HepG2 (cell line): ENCODE measurements at regions not wholly inside any gene's neighbourhood (a gene's known extent, or its start where the extent isn't known, plus 50 kb on each side); places are given as distances from the start of the nearest gene placed in this dataset.

Experiments used
- ATAC-seq: fragments of 200-7000 bp; cut with Tn5 transposase; 3 replicates; pipeline ENCODE4 v1.9.1; 2020; ENCODE audit warnings: mild to moderate bottlenecking, moderate library complexity
- BruUV-seq: library from RNA; stranded (reverse); fragments of 400-500 nt; replicated peaks from 2 replicates; lab custom pipeline; 2021; lab: Mats Ljungman, UMichigan
- CTCF ChIA-PET: fragments of 300-600 bp; formaldehyde crosslinking; extraction: SDS; loops from one replicate; lab custom pipeline; 2021; ENCODE audit warnings: low total read pairs, inconsistent platforms, low intra/inter-chr PET ratio; lab: Yijun Ruan, JAX
- POLR2A ChIA-PET: fragments of 350-600 bp; sonication (Branson Sonifier 250); formaldehyde crosslinking; loops from one replicate; lab custom pipeline; 2020; ENCODE audit warnings: antibody characterized with exemption, inconsistent platforms; lab: Yijun Ruan, JAX
- DNase-seq: peaks from one replicate; pipeline ENCODE4 v3.0.0-alpha.2; 2015; ENCODE audit warnings: low spot score
- FAIRE-seq: peaks from 3 replicates; lab custom pipeline; 2011; peaks lifted over from hg19 to GRCh38; lab: Jason Lieb, UNC
- H2AFZ ChIP-seq: one replicate; pipeline ENCODE4 v1.6.1; 2011; ENCODE audit warnings: low read length, inconsistent platforms
- H3K27ac ChIP-seq: fragments of 300-600 bp; 3 replicates; pipeline ENCODE4 v1.8.0; 2011; ENCODE audit warnings: mixed run types, mild to moderate bottlenecking, mixed read lengths, low read length, inconsistent platforms; ENCODE audit not compliant: insufficient read depth; ENCODE audit errors: extremely low read length
- H3K27me3 ChIP-seq, 2 experiments: fragments of 200-600 bp in 1 of 2; 2 replicates in 1 of 2; 3 replicates in 1 of 2; pipeline versions ENCODE4 v1.6.0 to v1.8.0; 2011; ENCODE audit warnings: low read length in 2 of 2, mild to moderate bottlenecking in 2 of 2, moderate library complexity in 2 of 2, inconsistent platforms in 1 of 2; ENCODE audit not compliant: insufficient read depth in 2 of 2, control insufficient read depth in 1 of 2
- H3K36me3 ChIP-seq, 2 experiments: fragments of 200-600 bp in 1 of 2; replicated peaks in 1 of 2; 2 replicates in 1 of 2; 3 replicates in 1 of 2; pipeline versions ENCODE4 v1.5.1 to v1.8.0; 2011; ENCODE audit warnings: low read length in 2 of 2, inconsistent platforms in 1 of 2; ENCODE audit not compliant: insufficient read depth in 2 of 2, control insufficient read depth in 1 of 2
- H3K4me1 ChIP-seq: 2 replicates; pipeline ENCODE4 v1.5.1; 2012; ENCODE audit warnings: low read length, inconsistent platforms; ENCODE audit not compliant: insufficient read depth
- H3K4me2 ChIP-seq: 2 replicates; pipeline ENCODE4 v1.6.0; 2011; ENCODE audit warnings: low read depth, low read length, inconsistent platforms
- H3K4me3 ChIP-seq, 3 experiments: fragments of 200-600 bp in 1 of 3; sonication (generic), shearing (Covaris generic) in 1 of 3; replicated peaks in 1 of 3; 2 replicates each; pipeline ENCODE4 v1.5.1; 2011 to 2016; ENCODE audit warnings: low read length in 3 of 3, inconsistent platforms in 2 of 3, low read depth in 2 of 3, mild to moderate bottlenecking in 2 of 3, control low read depth in 1 of 3, mixed read lengths in 1 of 3; ENCODE audit not compliant: insufficient read depth in 1 of 3
- H3K79me2 ChIP-seq: one replicate; pipeline ENCODE4 v1.6.1; 2011; ENCODE audit warnings: low read length, inconsistent platforms; ENCODE audit not compliant: insufficient read depth
- H3K9ac ChIP-seq: 2 replicates; pipeline ENCODE4 v1.6.0; 2011; ENCODE audit warnings: mild to moderate bottlenecking, low read depth, low read length, inconsistent platforms; ENCODE audit not compliant: insufficient read depth
- H3K9me3 ChIP-seq: 2 replicates; pipeline ENCODE4 v1.5.1; 2012; ENCODE audit warnings: mild to moderate bottlenecking, low read length
- H4K20me1 ChIP-seq: 2 replicates; pipeline ENCODE4 v1.6.0; 2011; ENCODE audit warnings: inconsistent platforms, mild to moderate bottlenecking, low read length, moderate library complexity; ENCODE audit not compliant: insufficient read depth
- LCORL ChIP-seq, 2 experiments: fragments of 450-650 bp in 1 of 2; sonication (generic) in 1 of 2; formaldehyde crosslinking in 1 of 2; IDR thresholded peaks; 2 replicates each; pipeline versions ENCODE4 v1.5.0 to v1.6.1; 2017 to 2020; ENCODE audit warnings: antibody characterized with exemption in 1 of 2, missing genetic modification reagents in 1 of 2
- MIXL1 ChIP-seq: IDR thresholded peaks from 2 replicates; pipeline ENCODE4 v1.6.1; 2016
- NFYB ChIP-seq: sonication (generic); formaldehyde crosslinking; IDR thresholded peaks from 2 replicates; pipeline ENCODE4 v1.4.0; 2020; ENCODE audit warnings: missing genetic modification reagents
- PCBP2 ChIP-seq: fragments of 200-400 bp; formaldehyde crosslinking; optimal IDR thresholded peaks from 2 replicates; pipeline ENCODE3; 2018; ENCODE audit warnings: low read length, low read depth; ENCODE audit not compliant: poor library complexity, severe bottlenecking
- RBFOX2 ChIP-seq: fragments of 200-400 bp; formaldehyde crosslinking; IDR thresholded peaks from 2 replicates; pipeline ENCODE4 v1.6.1; 2017; ENCODE audit warnings: low read depth, mild to moderate bottlenecking, low read length
- SNAPC2 ChIP-seq: sonication (generic); formaldehyde crosslinking; IDR thresholded peaks from 2 replicates; pipeline ENCODE4 v1.8.1; 2022; ENCODE audit warnings: mild to moderate bottlenecking, missing genetic modification reagents
- ZKSCAN1 ChIP-seq: fragments of 150-350 bp; IDR thresholded peaks from 2 replicates; pipeline ENCODE4 v1.6.1; 2014; ENCODE audit warnings: low read length
- ZKSCAN5 ChIP-seq: sonication (generic); formaldehyde crosslinking; IDR thresholded peaks from 2 replicates; pipeline ENCODE4 v1.5.1; 2020; ENCODE audit warnings: mild to moderate bottlenecking, missing genetic modification reagents
- ZNF274 ChIP-seq: sonication (generic); formaldehyde crosslinking; IDR thresholded peaks from 2 replicates; pipeline ENCODE4 v1.5.1; 2020; ENCODE audit warnings: mild to moderate bottlenecking, missing genetic modification reagents
- ZNF547 ChIP-seq: sonication (generic); formaldehyde crosslinking; IDR thresholded peaks from 2 replicates; pipeline ENCODE4 v1.5.1; 2020; ENCODE audit warnings: mild to moderate bottlenecking, missing genetic modification reagents
- ZNF674 ChIP-seq: sonication (generic); formaldehyde crosslinking; IDR thresholded peaks from 2 replicates; pipeline ENCODE4 v1.5.0; 2020; ENCODE audit warnings: low read depth, mild to moderate bottlenecking, missing genetic modification reagents
- ZNF7 ChIP-seq: IDR thresholded peaks from 2 replicates; pipeline ENCODE4 v1.6.1; 2016; ENCODE audit warnings: missing biosample characterization, missing genetic modification reagents
- ZNF768 ChIP-seq: sonication (generic); formaldehyde crosslinking; IDR thresholded peaks from 2 replicates; pipeline ENCODE4 v1.4.0; 2020; ENCODE audit warnings: missing genetic modification reagents
- ZNF777 ChIP-seq: sonication (generic); formaldehyde crosslinking; IDR thresholded peaks from 2 replicates; pipeline ENCODE4 v1.4.0; 2020; ENCODE audit warnings: missing genetic modification reagents
- ZNF839 ChIP-seq: sonication (generic); formaldehyde crosslinking; IDR thresholded peaks from 2 replicates; pipeline ENCODE4 v1.4.0; 2020; ENCODE audit warnings: missing genetic modification reagents, mild to moderate bottlenecking, borderline replicate concordance
- WGBS: methylation state at CpG from one replicate; pipeline ENCODE4 v1.1.6; 2017; ENCODE audit warnings: low lambda C conversion rate; 5-methylcytosine and 5-hydroxymethylcytosine counted together
- in situ Hi-C: cut with HindIII; loops from 2 replicates; pipeline ENCODE4 v1.10.0; 2017; ENCODE audit warnings: low pct_unique_long_range_greater_than_20kb; ENCODE audit not compliant: extremely low pct_ligation_motif_present
- intact Hi-C: fragments of 100-400 bp; cut with micrococcal nuclease; formaldehyde crosslinking; loops from one replicate; pipeline ENCODE4 v1.10.0; 2022; ENCODE audit not compliant: unreplicated experiment
- TF ChIP-seq, protein P1 (sequence below): sonication (generic); formaldehyde crosslinking; conservative IDR thresholded peaks from 2 replicates; pipeline ENCODE4 v1.8.0; 2022; ENCODE audit warnings: low read depth, missing genetic modification reagents
- TF ChIP-seq, protein P2 (sequence below), 2 experiments: sonication (generic) in 1 of 2; formaldehyde crosslinking in 1 of 2; IDR thresholded peaks; 2 replicates each; pipeline versions ENCODE4 v1.4.0 to v1.6.1; 2018 to 2020; ENCODE audit warnings: missing genetic modification reagents in 2 of 2, borderline replicate concordance in 1 of 2, low read depth in 1 of 2, mild to moderate bottlenecking in 1 of 2, missing biosample characterization in 1 of 2

DNA sequence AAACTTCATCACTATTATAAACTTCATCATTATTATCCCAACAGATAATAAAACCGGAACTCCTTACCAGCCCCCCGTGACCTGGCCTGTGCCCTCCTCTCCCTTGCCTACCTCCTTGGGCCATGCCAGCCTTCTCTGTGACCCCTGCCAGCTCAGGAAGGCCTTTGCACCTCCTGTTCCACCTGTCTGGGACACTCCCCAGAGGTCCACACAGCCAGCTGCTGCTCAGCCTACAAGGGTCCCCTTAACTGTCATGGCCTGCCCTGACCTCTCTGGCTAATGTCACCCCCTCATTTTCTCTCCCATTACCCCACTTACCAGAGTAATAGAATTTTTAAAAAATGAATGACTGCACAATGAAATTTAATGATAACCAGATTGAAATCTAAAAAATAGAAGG, 121.0 kb downstream of the NCOR2 start:
- Histone ChIP-seq H3K4me3 (no peak overlapping the region), H3K27me3 (no peaks in the 10 kb centered on the region), H4K20me1 (no peaks in the 10 kb centered on the region), H3K4me1 (no peaks in the 10 kb centered on the region), H2AFZ (no peak overlapping the region), H3K9me3 (no peaks in the 10 kb centered on the region), H3K27ac (no peak overlapping the region), H3K36me3 (peaks cover 16 to 21% of the 10 kb centered on the region in 2 experiments), H3K79me2 (no peaks in the 10 kb centered on the region), H3K4me2 (no peak overlapping the region), H3K9ac (no peak overlapping the region)
- ATAC-seq (no peak), DNase-seq (no peak), FAIRE-seq (no peak)
- intact Hi-C loops = no loop called here
- 90% methylated on average over 2 of the region's 2 CpGs for WGBS
- TF ChIP-seq ZKSCAN1 = no peak
- TF ChIP-seq PCBP2 = no peak
- no peak for TF ChIP-seq ZKSCAN5 (CRISPR knock-in tag)
- TF ChIP-seq, protein P1, sequence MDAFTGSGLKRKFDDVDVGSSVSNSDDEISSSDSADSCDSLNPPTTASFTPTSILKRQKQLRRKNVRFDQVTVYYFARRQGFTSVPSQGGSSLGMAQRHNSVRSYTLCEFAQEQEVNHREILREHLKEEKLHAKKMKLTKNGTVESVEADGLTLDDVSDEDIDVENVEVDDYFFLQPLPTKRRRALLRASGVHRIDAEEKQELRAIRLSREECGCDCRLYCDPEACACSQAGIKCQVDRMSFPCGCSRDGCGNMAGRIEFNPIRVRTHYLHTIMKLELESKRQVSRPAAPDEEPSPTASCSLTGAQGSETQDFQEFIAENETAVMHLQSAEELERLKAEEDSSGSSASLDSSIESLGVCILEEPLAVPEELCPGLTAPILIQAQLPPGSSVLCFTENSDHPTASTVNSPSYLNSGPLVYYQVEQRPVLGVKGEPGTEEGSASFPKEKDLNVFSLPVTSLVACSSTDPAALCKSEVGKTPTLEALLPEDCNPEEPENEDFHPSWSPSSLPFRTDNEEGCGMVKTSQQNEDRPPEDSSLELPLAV (CRISPR knock-in tag) = no peak
- no peak for TF ChIP-seq RBFOX2
- no peak for TF ChIP-seq ZNF839 (CRISPR knock-in tag)
- TF ChIP-seq ZNF777 (CRISPR knock-in tag) = no peak
- no peak for TF ChIP-seq ZNF768 (CRISPR knock-in tag)
- TF ChIP-seq, protein P2, sequence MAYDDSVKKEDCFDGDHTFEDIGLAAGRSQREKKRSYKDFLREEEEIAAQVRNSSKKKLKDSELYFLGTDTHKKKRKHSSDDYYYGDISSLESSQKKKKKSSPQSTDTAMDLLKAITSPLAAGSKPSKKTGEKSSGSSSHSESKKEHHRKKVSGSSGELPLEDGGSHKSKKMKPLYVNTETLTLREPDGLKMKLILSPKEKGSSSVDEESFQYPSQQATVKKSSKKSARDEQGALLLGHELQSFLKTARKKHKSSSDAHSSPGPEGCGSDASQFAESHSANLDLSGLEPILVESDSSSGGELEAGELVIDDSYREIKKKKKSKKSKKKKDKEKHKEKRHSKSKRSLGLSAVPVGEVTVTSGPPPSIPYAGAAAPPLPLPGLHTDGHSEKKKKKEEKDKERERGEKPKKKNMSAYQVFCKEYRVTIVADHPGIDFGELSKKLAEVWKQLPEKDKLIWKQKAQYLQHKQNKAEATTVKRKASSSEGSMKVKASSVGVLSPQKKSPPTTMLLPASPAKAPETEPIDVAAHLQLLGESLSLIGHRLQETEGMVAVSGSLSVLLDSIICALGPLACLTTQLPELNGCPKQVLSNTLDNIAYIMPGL (CRISPR knock-in tag; IDR thresholded peaks at IDR 0.05; ENCODE audit: borderline replicate concordance in 1 of 2, low read depth in 1 of 2) = no peak
- TF ChIP-seq MIXL1 = no peak
- no peak for TF ChIP-seq LCORL (IDR thresholded peaks at IDR 0.05)
- TF ChIP-seq LCORL (CRISPR knock-in tag; IDR thresholded peaks at IDR 0.05) = no peak
- no peak for TF ChIP-seq ZNF547 (CRISPR knock-in tag)
- no peak for TF ChIP-seq SNAPC2 (CRISPR knock-in tag)
- no peak for TF ChIP-seq NFYB
- no peak for TF ChIP-seq ZNF7 (CRISPR knock-in tag)
- TF ChIP-seq ZNF674 (CRISPR knock-in tag) = no peak
- no peak for TF ChIP-seq ZNF274 (CRISPR knock-in tag)
- ChIA-PET CTCF (no interaction called here), POLR2A (no interaction called here)
- in situ Hi-C loops = no loop called here
- no TSS peak for BruUV-seq
